ENCODE measurements at regions not wholly inside any gene's neighbourhood (a gene's known extent, or its start where the extent isn't known, plus 50 kb on each side); places are given as distances from the start of the nearest gene placed in this dataset.

- no peak for DNase-seq (ENCODE audit: low read depth, low spot score)
- Histone ChIP-seq H3K4me3 (no peak overlapping the region), H3K9ac (ENCODE audit: insufficient read length) (no peak overlapping the region), H3K9me3 (ENCODE audit: low read depth, low read length) (no peaks in the 10 kb centered on the region), H3K36me3 (ENCODE audit: insufficient read depth, low read length) (no peaks in the 10 kb centered on the region), H3K27ac (no peak overlapping the region)
- TF ChIP-seq EZH2 (IDR thresholded peaks at IDR 0.05) (no peak), POLR2AphosphoS5 (IDR thresholded peaks at IDR 0.05; ENCODE audit: borderline replicate concordance, low read depth, low read length) (no peak), FOXP2 (optimal IDR thresholded peaks at IDR 0.05; ENCODE audit: control extremely low read depth, extremely low read length, insufficient read depth) (no peak)
Measured at GRCh38 chr11:33455867-33456463, 198.8 kb downstream of the HIPK3 start.

- Histone ChIP-seq H3K9ac (ENCODE audit: insufficient read length) (no peak overlapping the region), H3K36me3 (ENCODE audit: insufficient read depth, low read length) (no peaks in the 10 kb centered on the region), H3K4me3 (no peak overlapping the region), H3K27ac (no peak overlapping the region), H3K9me3 (ENCODE audit: low read depth, low read length) (no peaks in the 10 kb centered on the region)
- DNase-seq (ENCODE audit: low read depth, low spot score) = no peak
- TF ChIP-seq EZH2 (IDR thresholded peaks at IDR 0.05) = no peak
- no peak for TF ChIP-seq POLR2AphosphoS5 (IDR thresholded peaks at IDR 0.05; ENCODE audit: borderline replicate concordance, low read depth, low read length)
Measured at GRCh38 chr11:33454264-33454663, 197.1 kb downstream of the HIPK3 start.

GRCh38 chr11:33452836-33453624 lies 195.8 kb downstream of the HIPK3 start:
- DNase-seq (ENCODE audit: low read depth, low spot score) = no peak
- no peak overlapping the region for H3K27ac ChIP-seq
- no peak for TF ChIP-seq EZH2 (IDR thresholded peaks at IDR 0.05)
- no peak for TF ChIP-seq FOXP2 (optimal IDR thresholded peaks at IDR 0.05; ENCODE audit: control extremely low read depth, extremely low read length, insufficient read depth)
- no peak for TF ChIP-seq POLR2AphosphoS5 (IDR thresholded peaks at IDR 0.05; ENCODE audit: borderline replicate concordance, low read depth, low read length)

GRCh38 chr11:33451364-33451763 lies 194.2 kb downstream of the HIPK3 start:
- TF ChIP-seq FOXP2 (optimal IDR thresholded peaks at IDR 0.05; ENCODE audit: control extremely low read depth, extremely low read length, insufficient read depth) = no peak
- no peak for TF ChIP-seq EZH2 (IDR thresholded peaks at IDR 0.05)
- TF ChIP-seq POLR2AphosphoS5 (IDR thresholded peaks at IDR 0.05; ENCODE audit: borderline replicate concordance, low read depth, low read length) = no peak
- Histone ChIP-seq H3K27ac (no peak overlapping the region), H3K36me3 (ENCODE audit: insufficient read depth, low read length) (no peaks in the 10 kb centered on the region)

More at GRCh38 chr11:33452836-33453624, 195.8 kb downstream of the HIPK3 start:
- H3K36me3 ChIP-seq (ENCODE audit: insufficient read depth, low read length) = no peaks in the 10 kb centered on the region
- no peaks in the 10 kb centered on the region for H3K9me3 ChIP-seq (ENCODE audit: low read depth, low read length)
- H3K9ac ChIP-seq (ENCODE audit: insufficient read length) = no peak overlapping the region
- no peak overlapping the region for H3K4me3 ChIP-seq

GRCh38 chr11:33449798-33450197 lies 192.6 kb downstream of the HIPK3 start:
- H3K9me3 ChIP-seq (ENCODE audit: low read depth, low read length) = no peaks in the 10 kb centered on the region
- no peak overlapping the region for H3K27ac ChIP-seq
- H3K4me3 ChIP-seq = no peak overlapping the region
- H3K36me3 ChIP-seq (ENCODE audit: insufficient read depth, low read length) = no peaks in the 10 kb centered on the region
- no peak overlapping the region for H3K9ac ChIP-seq (ENCODE audit: insufficient read length)
- TF ChIP-seq POLR2AphosphoS5 (IDR thresholded peaks at IDR 0.05; ENCODE audit: borderline replicate concordance, low read depth, low read length) (no peak), FOXP2 (optimal IDR thresholded peaks at IDR 0.05; ENCODE audit: control extremely low read depth, extremely low read length, insufficient read depth) (no peak), EZH2 (IDR thresholded peaks at IDR 0.05) (no peak)
- no peak for DNase-seq (ENCODE audit: low read depth, low spot score)

More at GRCh38 chr11:33451364-33451763, 194.2 kb downstream of the HIPK3 start:
- no peak for DNase-seq (ENCODE audit: low read depth, low spot score)
- H3K9ac ChIP-seq (ENCODE audit: insufficient read length) = no peak overlapping the region
- H3K4me3 ChIP-seq = no peak overlapping the region
- H3K9me3 ChIP-seq (ENCODE audit: low read depth, low read length) = no peaks in the 10 kb centered on the region

- DNase-seq (ENCODE audit: low read depth, low spot score) = no peak
- Histone ChIP-seq H3K9me3 (ENCODE audit: low read depth, low read length) (no peaks in the 10 kb centered on the region), H3K9ac (ENCODE audit: insufficient read length) (no peak overlapping the region), H3K27ac (no peak overlapping the region), H3K36me3 (ENCODE audit: insufficient read depth, low read length) (no peaks in the 10 kb centered on the region), H3K4me3 (no peak overlapping the region)
- TF ChIP-seq FOXP2 (optimal IDR thresholded peaks at IDR 0.05; ENCODE audit: control extremely low read depth, extremely low read length, insufficient read depth) (no peak), EZH2 (IDR thresholded peaks at IDR 0.05) (no peak), POLR2AphosphoS5 (IDR thresholded peaks at IDR 0.05; ENCODE audit: borderline replicate concordance, low read depth, low read length) (no peak)
Measured at GRCh38 chr11:33448461-33449130, 191.4 kb downstream of the HIPK3 start.

GRCh38 chr11:33445761-33446161 lies 188.6 kb downstream of the HIPK3 start:
- TF ChIP-seq EZH2 (IDR thresholded peaks at IDR 0.05) = no peak
- TF ChIP-seq FOXP2 (optimal IDR thresholded peaks at IDR 0.05; ENCODE audit: control extremely low read depth, extremely low read length, insufficient read depth) = no peak
- no peak for TF ChIP-seq POLR2AphosphoS5 (IDR thresholded peaks at IDR 0.05; ENCODE audit: borderline replicate concordance, low read depth, low read length)
- H3K36me3 ChIP-seq (ENCODE audit: insufficient read depth, low read length) = no peaks in the 10 kb centered on the region
- H3K9me3 ChIP-seq (ENCODE audit: low read depth, low read length) = no peaks in the 10 kb centered on the region
- no peak overlapping the region for H3K9ac ChIP-seq (ENCODE audit: insufficient read length)
- no peak for DNase-seq (ENCODE audit: low read depth, low spot score)
- H3K27ac ChIP-seq = no peak overlapping the region
- H3K4me3 ChIP-seq = no peak overlapping the region

- TF ChIP-seq POLR2AphosphoS5 (IDR thresholded peaks at IDR 0.05; ENCODE audit: borderline replicate concordance, low read depth, low read length) (no peak), EZH2 (IDR thresholded peaks at IDR 0.05) (no peak), FOXP2 (optimal IDR thresholded peaks at IDR 0.05; ENCODE audit: control extremely low read depth, extremely low read length, insufficient read depth) (no peak)
- Histone ChIP-seq H3K36me3 (ENCODE audit: insufficient read depth, low read length) (no peaks in the 10 kb centered on the region), H3K4me3 (no peak overlapping the region), H3K27ac (no peak overlapping the region), H3K9me3 (ENCODE audit: low read depth, low read length) (no peaks in the 10 kb centered on the region), H3K9ac (ENCODE audit: insufficient read length) (no peak overlapping the region)
- DNase-seq (ENCODE audit: low read depth, low spot score) = no peak
Measured at GRCh38 chr11:33444835-33445594, 187.8 kb downstream of the HIPK3 start.
